HG03571 (cell line): ENCODE measurements at regions not wholly inside any gene's neighbourhood (a gene's known extent, or its start where the extent isn't known, plus 50 kb on each side); places are given as distances from the start of the nearest gene placed in this dataset.

Source experiments
- ATAC-seq: cut with Tn5 transposase; IDR thresholded peaks from one replicate; pipeline ENCODE4 v1.9.1; 2021; ENCODE audit not compliant: unreplicated experiment

DNA sequence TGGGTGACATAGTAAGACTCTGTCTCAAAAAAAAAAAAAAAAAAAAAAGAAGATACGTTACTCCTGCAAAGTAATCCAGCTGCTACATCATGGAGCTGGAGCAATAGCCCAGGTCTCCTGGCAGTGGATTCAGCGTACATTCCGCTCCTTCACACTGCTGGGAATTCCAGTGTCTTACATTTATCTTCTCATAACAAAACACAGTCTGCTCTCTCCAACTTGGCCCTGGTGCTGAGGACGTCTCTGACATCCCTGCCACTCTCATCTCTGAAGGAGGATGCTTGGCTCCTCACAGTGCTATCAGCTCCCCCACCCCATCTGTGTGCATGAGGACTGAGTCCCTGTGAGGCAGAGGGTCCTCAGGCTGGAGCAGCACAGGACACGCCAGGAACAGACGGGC is 529.8 kb downstream of the CD83 start:
- ATAC-seq: no peak

DNA sequence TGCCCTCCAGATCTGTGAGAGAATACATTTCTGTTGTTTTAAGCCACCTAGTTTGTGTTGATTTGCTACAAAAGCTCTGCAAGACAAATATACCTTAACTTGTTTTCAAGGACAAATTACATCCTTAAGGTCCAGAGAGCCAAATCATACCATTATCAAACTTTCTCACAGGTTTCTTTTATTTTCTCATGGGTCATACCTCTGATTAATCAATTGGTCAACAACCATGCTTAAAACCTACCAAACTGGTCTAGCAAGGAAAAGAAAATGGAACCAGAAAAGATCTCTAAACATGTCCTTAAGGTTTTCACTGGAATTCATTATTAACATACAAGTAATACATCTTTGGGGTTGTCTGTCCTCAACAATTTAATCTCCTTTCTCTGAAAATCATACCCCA is 535.0 kb downstream of the CD83 start:
- ATAC-seq: no peak

DNA sequence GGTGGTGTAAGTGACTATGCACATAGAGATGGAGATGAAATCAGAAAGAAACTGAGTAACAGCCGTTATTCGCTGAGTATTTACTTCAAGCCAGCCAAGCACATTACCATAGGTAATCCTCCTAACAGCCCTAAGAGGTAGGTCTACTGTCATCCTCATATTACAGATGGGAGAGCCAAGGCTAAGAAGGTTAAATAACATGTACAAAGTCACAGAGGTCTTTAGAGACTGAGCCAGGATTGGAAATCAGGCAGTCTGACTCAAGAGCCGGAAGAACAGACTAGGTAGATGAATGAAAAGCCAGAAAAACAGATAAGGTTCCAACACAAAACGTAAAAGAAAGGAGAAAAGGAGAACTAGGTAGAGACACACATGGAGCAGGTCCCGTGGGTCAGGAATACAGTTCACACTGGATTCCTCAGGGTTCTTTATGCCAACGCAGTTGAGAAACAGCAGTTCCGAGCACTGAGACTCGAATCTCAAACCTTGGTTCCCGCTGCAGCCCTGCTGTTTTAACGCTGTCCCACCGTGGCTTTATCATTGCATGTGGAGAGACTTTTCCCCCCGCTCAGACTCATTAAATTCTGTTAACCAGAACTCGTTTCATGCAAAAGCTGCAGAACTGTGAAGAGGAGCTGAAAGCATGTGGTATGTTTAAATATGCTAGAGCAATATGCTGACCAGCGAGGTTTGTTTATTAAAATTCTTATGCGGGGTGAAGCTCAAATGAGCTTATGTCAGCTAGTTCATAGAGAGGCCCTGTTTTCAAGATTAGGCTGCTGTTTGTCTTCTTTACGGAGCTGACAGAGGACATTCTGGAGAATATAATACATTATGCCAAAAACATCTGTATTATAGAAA is 537.9 kb downstream of the CD83 start:
- ATAC-seq: no peak

DNA sequence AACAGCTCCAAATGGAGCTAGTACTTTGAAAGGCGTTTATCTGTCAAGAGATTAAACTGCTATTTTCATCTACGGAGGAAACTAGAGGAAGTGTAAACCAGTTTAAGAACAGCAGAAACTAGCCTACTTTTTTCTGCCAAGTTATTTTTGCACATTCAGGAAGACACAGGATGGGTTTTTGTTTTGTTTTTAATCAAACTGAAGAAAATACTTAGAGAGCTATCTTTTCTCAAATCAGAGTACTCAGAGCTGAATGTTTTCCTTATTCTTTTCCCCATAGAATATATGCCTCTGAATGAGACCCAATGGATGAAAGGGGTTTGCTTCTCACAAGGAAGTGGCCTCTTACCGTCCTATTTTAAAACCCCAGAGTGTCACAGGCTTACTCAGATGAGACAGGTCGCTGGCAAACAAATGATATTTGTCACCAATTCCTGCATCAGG is 538.5 kb downstream of the CD83 start:
- ATAC-seq: no peak

DNA sequence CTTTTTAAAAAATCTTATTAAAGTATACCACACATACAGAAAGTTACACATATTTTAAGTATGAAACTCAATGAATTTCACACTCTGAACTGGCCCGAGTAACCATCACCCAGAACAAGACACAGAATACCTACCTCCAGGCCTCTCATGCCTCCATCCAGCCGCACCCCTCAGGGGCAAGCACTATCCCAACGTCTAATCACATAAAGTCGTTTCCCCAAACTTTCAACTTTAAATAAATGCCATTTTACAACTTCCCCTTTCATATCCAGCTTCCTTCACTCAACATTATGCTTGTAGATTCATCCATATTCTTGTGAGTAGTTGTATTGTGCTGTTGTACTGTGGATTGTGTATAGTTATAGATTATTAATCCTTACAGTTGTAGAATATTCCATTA is 539.1 kb downstream of the CD83 start:
- no peak for ATAC-seq

DNA sequence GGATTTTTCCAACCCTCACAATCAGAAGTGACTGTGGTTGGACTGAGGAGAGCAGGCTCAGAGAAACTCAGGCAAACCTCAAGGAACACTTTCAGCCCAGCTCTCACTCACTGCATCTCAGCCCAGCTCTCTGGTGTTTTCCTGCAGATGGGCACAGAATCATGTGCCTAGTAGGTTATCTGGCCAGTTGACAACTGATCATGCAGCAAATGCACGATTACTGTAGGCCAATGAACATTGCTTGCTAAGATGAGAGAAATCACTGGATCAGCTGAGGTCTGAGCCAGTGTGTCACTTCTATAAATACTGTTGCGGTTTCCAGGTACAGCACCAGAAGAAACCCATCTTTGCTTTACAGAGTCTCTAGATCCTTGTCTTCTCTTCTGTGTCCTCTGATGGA is 540.5 kb downstream of the CD83 start:
- no peak for ATAC-seq

DNA sequence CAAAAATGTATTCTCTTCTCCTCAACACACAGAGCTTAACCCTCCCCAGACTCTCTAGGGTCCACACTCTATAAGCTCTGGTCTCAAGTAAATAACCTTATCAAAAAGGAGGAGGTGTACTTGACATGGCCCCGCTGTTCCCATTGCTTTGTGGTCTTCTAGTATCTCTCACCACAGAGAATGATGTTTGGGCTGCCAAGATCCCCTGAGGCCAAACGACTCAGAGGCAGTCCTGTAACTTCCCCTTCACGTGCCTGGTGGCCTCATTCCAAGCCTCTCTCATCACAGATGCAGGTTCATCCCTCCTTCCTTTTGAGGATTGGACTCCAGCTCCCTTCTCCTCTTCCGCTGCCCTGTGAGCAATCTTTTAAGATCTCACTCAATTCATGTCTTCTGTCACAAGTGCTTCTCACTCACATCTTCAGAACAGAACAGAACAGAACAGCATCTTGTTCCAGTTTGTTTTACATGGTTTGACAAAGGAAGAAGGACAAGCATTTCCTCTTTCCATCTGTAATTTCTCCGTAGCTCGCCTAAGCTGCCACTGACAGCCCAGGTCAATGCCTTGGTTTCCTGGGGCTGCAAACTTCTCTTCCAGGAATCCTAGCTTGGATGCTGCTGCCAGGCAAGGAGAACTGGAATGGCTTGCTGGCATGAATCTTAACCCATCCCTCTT is 541.5 kb downstream of the CD83 start:
- ATAC-seq: no peak

- no peak for ATAC-seq
These were observed 542.3 kb downstream of the CD83 start for GRCh38 chr6:14659841-14660240.

DNA sequence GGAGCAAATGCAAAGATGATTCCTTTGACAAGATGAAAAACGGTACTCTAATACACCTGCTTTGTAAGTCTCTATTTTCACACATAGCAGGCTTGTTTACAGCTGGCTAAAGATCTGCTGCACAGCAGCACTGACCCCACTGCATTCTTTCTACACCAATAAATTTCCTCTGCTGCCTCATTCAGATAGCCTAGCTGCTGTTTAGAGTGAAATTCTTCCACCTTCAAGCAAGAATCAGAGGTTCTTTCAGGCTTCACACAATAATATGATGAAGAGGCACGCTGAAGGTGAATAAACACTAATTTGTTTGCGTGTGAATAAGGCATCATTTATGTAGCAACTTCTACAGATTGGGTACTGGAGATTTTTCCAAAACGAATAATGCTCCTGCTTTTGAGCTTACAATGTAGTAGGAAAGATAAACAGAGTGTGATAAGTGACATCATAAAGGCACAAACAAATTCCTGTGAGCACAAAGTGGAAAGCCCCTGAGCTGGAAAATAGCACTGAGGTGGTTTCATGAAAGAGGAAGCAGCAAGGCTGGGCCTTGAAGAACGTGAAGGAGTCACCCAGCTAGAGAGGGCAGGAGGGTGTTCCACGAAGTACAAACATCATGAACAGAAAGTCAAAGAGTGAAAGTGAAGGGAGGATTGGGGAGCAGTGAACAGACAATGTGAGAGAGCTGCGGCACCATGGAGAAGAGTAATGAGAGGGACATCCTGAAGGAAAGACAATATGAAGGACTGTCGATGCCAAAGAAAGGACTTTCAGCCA is 543.4 kb downstream of the CD83 start:
- no peak for ATAC-seq

DNA sequence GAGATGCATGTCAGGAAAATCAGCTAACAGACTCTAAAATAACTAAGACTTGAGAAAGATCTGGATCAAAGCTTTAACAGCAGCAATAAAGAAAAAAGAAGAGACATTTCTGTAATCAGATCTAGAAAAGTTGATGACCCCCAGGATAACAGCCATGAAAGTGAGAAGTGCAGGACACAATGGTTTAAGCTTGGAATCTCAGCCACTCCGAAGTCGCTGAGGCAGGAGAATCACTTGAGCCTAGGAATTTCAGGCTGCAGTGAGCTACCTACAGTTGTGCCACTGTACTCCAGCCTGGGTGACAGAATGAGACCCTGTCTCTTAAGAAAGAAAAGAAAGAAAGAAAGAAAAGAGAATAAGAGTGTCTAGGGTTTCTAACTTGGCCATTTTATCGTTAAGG is 544.1 kb downstream of the CD83 start:
- ATAC-seq: no peak

DNA sequence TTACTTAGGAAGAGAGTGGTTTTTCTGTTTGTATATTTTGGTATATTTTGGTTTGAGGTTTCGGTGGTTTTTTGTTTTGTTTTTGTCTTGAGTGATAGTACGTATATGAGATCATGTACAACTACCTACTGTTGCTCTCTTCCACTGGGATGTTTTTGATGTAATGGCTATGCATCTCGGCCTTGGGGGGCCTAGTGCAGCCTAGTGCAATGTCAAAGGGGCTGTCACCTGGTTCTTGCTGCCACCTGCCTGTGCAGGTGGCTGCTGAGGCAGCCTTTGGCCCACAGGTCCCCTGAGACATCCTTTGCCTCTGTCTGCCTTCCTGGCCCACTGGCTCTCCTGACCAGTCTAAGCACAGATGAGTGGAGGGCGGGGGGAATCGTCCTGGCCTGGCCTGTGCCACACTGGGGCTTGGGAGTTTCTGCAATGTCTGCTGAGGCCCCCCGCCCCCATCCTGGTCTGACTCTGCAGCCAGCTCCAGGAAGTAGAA is 546.6 kb downstream of the CD83 start:
- ATAC-seq: no peak

GRCh38 chr6:14664621-14665315 is 547.2 kb downstream of the CD83 start:
- ATAC-seq: no peak

DNA sequence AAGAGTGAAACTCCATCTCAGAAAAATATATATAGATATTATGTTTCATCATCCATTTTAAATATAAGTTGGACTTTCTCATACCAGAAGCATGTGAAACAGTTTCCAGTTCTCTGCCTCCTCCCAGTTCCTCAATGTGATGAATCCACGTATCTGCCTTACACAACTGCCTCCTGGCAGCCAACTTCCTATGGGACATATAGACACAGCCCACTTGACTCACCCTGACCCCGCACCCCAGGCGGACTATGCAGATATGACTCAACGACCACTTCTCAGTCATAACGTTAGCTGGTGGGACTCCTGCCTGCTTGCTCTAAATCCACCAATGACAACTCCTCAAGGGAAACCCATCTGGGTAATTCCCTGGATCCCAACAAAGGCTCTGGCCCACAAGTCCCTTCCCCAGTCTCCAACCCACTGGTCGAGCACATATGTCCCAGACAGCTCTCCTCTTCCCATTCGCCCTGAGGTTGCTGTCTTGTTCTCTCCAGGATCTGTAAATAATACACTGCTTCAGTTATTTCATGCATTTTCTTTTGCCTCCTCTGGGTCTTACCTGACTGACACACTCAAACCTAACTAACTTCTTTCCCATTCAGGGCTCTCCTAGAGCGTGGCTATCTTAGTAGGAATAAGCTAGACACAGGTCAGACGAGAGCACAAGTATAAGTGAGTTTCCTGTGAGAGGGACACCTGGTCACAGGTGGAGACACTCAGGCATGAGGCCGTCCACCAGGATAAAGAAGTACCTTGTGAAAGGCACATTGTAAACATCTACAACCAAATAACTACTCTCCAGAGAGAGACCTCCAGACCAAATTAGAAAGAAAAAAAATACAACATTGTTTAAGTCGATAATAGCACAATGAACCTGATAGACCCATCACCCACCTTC is 548.5 kb downstream of the CD83 start:
- no peak for ATAC-seq

DNA sequence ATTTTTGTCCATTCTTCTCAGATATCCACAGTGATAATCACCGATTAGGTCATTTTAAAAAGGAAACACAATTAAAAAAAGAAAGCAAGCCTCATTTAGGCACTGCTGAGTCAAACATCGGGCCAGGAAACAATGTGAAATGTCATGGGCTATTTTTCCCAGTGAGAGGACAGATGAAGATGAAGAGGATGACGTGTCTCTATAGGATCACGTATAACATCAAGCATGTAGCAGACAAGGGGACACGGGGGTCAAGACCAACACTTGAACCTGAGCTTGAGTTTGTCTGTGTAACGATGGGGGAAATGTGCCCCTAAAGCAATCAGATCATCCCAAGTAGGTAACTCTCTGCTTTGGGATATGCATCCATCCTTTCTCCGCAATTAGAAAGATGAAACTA is 553.2 kb downstream of the CD83 start:
- no peak for ATAC-seq

- ATAC-seq: no peak
These were observed 553.7 kb downstream of the CD83 start for GRCh38 chr6:14671261-14671681.

DNA sequence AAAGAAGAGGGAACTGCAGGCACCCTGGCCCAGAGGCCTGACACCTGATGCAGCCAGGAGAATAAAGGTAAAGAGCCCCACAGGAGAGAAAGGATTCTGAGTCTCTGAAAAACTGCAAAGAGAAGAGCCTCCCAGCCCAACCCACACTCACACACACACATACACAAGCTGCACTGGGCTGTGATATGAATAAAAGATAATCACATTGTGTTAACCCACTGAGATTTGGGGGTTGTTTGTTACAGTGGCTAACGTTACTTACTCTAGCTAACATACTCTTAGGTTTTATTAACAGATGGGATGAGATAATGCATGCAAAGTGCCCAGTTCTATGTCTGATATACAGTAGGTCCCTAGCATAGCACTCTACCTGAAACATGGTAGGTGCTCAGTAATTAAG is 554.4 kb downstream of the CD83 start:
- no peak for ATAC-seq

GRCh38 chr6:14673201-14673600 is 555.6 kb downstream of the CD83 start:
- ATAC-seq: no peak

DNA sequence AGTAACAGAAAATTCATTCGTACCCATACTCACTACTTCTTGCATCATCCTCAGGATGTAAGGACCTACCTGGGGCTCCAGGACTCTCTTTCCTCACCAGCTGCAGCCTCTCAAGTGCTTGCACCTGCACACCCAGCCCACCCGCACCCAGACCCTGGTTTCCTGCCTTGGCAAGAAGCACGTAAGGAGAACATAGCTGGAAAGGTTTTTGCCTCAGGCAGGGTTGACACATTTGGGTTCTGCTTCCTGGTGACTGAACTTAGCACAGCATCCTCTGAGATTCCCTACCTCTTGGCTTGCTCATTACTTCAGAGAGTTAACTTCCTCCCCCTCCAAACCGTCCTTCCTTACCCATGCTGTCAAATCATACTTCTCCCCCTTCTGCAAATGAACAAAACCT is 556.9 kb downstream of the CD83 start:
- ATAC-seq: no peak

DNA sequence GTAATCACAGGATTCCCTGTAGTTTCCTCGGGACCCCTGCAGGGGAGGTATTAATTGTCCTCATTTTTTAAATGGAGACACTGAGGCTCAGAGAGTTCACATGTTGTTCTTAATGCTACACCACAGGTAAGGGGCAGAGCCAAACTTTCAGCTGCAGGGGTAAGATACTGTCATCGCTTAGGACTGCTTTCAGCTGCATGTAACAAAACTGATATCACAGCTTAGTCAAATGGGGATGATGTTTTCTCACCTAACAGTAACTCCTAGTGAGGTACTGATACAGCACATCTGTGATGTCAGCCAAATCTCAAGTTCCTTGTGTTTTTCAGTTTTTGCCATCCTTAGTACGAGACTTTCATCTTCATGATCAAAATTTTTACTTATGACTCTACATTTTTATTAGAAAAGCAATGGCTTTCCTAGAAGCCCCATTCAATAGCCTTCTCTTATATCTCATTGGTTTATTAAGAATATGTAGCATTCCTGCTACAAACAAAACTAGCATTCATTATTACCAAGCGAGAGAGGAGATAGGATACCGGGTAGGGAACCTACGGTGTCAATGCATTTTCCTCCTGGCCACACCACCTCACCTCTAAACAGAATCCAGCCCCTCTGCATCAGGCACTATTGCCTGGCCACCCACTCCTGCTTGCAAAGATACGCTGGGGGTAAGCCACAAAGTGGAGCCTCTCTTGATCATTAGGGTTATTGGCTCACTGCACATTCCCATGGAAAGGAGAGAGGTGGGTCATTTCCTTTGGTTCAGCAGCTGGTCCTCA is 557.5 kb downstream of the CD83 start:
- ATAC-seq: no peak
